Keratinocyte (primary cell): ENCODE measurements at regions not wholly inside any gene's neighbourhood (a gene's known extent, or its start where the extent isn't known, plus 50 kb on each side); places are given as distances from the start of the nearest gene placed in this dataset.

Experiments
- DNase-seq: peaks from one replicate; pipeline ENCODE4 v3.0.0-alpha.2; 2011; ENCODE audit warnings: low read depth, missing footprints, low spot score
- FAIRE-seq: peaks from 2 replicates; lab custom pipeline; 2011; peaks lifted over from hg19 to GRCh38; lab: Jason Lieb, UNC
- H2AFZ ChIP-seq: 2 replicates; pipeline ENCODE4 v1.6.0; 2012; ENCODE audit warnings: low read length, control low read depth, inconsistent platforms; ENCODE audit not compliant: control insufficient read depth
- H3K27ac ChIP-seq: 2 replicates; pipeline ENCODE4 v1.5.1; 2011; ENCODE audit warnings: low read length; ENCODE audit not compliant: control insufficient read depth, insufficient read depth
- H3K27me3 ChIP-seq: 3 replicates; pipeline ENCODE4 v1.6.0; 2011; ENCODE audit warnings: low read length; ENCODE audit not compliant: control insufficient read depth, insufficient read depth; ENCODE audit errors: extremely low read depth
- H3K36me3 ChIP-seq, 2 experiments: 2 replicates in 1 of 2; 3 replicates in 1 of 2; pipeline ENCODE4 v1.5.1; 2011; ENCODE audit warnings: low read length in 2 of 2, mild to moderate bottlenecking in 1 of 2; ENCODE audit not compliant: control insufficient read depth in 2 of 2, insufficient read depth in 2 of 2; ENCODE audit errors: extremely low read depth in 1 of 2
- H3K4me1 ChIP-seq: 3 replicates; pipeline ENCODE4 v1.5.1; 2011; ENCODE audit warnings: low read length; ENCODE audit not compliant: control insufficient read depth, insufficient read depth; ENCODE audit errors: extremely low read depth
- H3K4me2 ChIP-seq: 3 replicates; pipeline ENCODE4 v1.6.0; 2011; ENCODE audit warnings: low read depth, low read length; ENCODE audit not compliant: control insufficient read depth, insufficient read depth; ENCODE audit errors: extremely low read depth
- H3K4me3 ChIP-seq, 3 experiments: fragments of 200-600 bp in 1 of 3; sonication (generic) in 1 of 3; 2 replicates in 2 of 3; 3 replicates in 1 of 3; pipeline ENCODE4 v1.5.1; 2011 to 2016; ENCODE audit warnings: low read length in 3 of 3, mild to moderate bottlenecking in 3 of 3, control low read depth in 2 of 3, inconsistent platforms in 1 of 3, low read depth in 1 of 3, mixed read lengths in 1 of 3, mixed run types in 1 of 3, moderate library complexity in 1 of 3; ENCODE audit not compliant: control insufficient read depth in 2 of 3, insufficient read depth in 2 of 3; ENCODE audit errors: extremely low read depth in 1 of 3
- H3K79me2 ChIP-seq: 2 replicates; pipeline ENCODE4 v1.6.0; 2012; ENCODE audit warnings: low read length; ENCODE audit not compliant: control insufficient read depth, insufficient read depth
- H3K9ac ChIP-seq: 3 replicates; pipeline ENCODE4 v1.6.0; 2011; ENCODE audit warnings: low read length; ENCODE audit not compliant: control insufficient read depth, insufficient read depth; ENCODE audit errors: extremely low read depth
- H3K9me1 ChIP-seq: 3 replicates; pipeline ENCODE4 v1.6.0; 2011; ENCODE audit warnings: low read length; ENCODE audit not compliant: control insufficient read depth, insufficient read depth; ENCODE audit errors: extremely low read depth
- H3K9me3 ChIP-seq: 2 replicates; pipeline ENCODE4 v1.5.1; 2012; ENCODE audit warnings: low read depth, low read length; ENCODE audit not compliant: control insufficient read depth
- H4K20me1 ChIP-seq: 3 replicates; pipeline ENCODE4 v1.6.0; 2011; ENCODE audit warnings: low read length; ENCODE audit not compliant: control insufficient read depth, insufficient read depth; ENCODE audit errors: extremely low read depth
- CTCF ChIP-seq, 3 experiments: IDR thresholded peaks in 1 of 3; conservative IDR thresholded peaks in 1 of 3; optimal IDR thresholded peaks in 1 of 3; 2 replicates in 2 of 3; 3 replicates in 1 of 3; pipeline versions ENCODE3 to v1.5.1; 2011; ENCODE audit warnings: low read length in 3 of 3, mild to moderate bottlenecking in 3 of 3, moderate library complexity in 2 of 3, control low read depth in 1 of 3, inconsistent platforms in 1 of 3; ENCODE audit not compliant: insufficient read depth in 2 of 3; ENCODE audit errors: extremely low read depth in 1 of 3
- EZH2 ChIP-seq: IDR thresholded peaks from one replicate; pipeline ENCODE4 v1.6.1; 2012; ENCODE audit warnings: inconsistent platforms, mild to moderate bottlenecking, low read length, moderate library complexity
- dilution Hi-C: fragments of 300-500 bp; cut with MboI; formaldehyde crosslinking; loops from one replicate; pipeline ENCODE4 v1.7.0; 2020; ENCODE audit warnings: low sequenced_read_pairs; ENCODE audit not compliant: extremely low pct_ligation_motif_present

DNA sequence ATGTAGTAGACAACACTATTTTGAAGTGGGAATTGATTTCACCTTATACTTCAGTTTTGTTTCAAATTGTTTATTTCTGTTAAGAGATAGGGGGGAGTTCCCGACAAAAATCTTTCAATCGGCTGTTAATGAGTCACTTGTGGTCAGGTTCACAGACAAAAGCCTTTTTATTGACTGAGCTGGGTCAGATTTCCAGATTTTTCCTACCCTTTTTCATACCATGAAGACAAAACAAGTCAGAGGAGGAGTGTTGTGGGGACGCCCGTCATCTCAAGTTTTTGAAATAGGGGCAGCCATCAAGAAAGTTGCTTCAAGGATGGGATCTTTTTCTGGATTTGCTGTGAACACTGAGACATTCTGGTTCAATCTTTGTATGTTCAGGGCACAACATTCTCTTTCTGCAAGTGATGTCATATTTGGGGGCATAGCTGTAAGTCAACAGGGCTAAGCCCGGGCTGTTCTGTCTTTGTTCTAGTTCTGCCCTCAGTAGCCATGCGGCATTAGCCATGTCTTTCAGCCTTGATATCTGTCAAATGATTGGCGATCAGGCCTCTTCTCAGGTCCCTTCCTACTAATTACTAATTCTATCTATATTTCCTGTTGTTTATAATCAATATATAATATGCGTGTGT, 496.0 kb upstream of the MARCKS start:
- no peak for TF ChIP-seq EZH2
- DNase-seq (no peak), FAIRE-seq (peak; percentile 52)
- no peaks in the 10 kb centered on the region for H3K27me3 ChIP-seq
- H3K9me3 ChIP-seq = no peaks in the 10 kb centered on the region
- no peaks in the 10 kb centered on the region for H3K79me2 ChIP-seq
- peak overlapping the region; percentile 64 for H3K9ac ChIP-seq
- H4K20me1 ChIP-seq = no peaks in the 10 kb centered on the region
- no peaks in the 10 kb centered on the region for H3K36me3 ChIP-seq
- no peaks in the 10 kb centered on the region for H3K9me1 ChIP-seq
- H3K27ac ChIP-seq = peak overlapping the region; percentile 94
- peaks cover 72% of the 10 kb centered on the region for H3K4me1 ChIP-seq
- dilution Hi-C loops = no loop called here
- peak overlapping the region; percentile 12 to 51 (median 21) for H3K4me3 ChIP-seq
- H3K4me2 ChIP-seq = peak overlapping the region; percentile 78
- H2AFZ ChIP-seq = peak overlapping the region; percentile 81

DNA sequence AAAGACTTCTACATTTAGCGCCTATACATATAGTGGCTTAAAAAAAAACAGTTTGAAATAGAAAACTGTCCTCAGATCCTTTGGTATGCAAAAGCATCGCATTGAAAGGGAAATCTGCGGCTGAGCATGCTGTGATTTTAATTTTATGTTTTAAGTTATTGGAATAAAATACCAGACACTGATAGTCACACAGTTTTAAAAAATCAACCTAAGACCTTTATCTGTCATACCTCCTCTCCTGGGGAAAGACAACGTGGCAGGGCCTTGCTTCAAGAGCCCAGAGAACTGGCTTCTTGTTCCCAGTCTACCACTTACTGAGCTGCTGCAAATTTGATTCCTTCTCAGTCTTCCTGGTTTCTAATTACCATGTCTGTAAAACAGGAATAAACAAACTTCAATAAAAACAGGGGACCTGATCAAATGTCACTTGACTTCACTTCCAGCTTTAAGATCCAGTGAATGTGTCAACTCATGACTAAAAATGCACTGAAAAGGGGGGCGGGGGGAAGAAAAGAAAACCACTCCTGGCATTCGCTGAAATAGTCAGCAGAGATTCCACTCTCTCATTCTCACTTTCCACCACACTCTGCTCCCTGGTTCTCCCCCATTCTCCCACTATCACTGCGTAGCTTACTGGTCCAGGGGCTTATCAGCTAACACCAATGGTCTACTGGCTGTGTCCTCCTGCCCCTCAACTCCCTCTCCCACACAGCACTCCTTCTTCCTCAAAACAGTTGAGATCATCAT, 494.7 kb upstream of the MARCKS start:
- Histone ChIP-seq H4K20me1 (no peaks in the 10 kb centered on the region), H3K4me2 (no peak overlapping the region), H3K79me2 (no peaks in the 10 kb centered on the region), H3K9ac (no peak overlapping the region), H2AFZ (peak overlapping the region; percentile 15), H3K4me3 (no peak overlapping the region), H3K9me3 (no peaks in the 10 kb centered on the region), H3K36me3 (no peaks in the 10 kb centered on the region), H3K4me1 (peaks cover 72% of the 10 kb centered on the region), H3K9me1 (no peaks in the 10 kb centered on the region), H3K27ac (peak overlapping the region; percentile 37), H3K27me3 (no peaks in the 10 kb centered on the region)
- TF ChIP-seq EZH2 (no peak), CTCF (optimal IDR thresholded peaks at IDR 0.05 in 1 of 3, IDR thresholded peaks at IDR 0.05 in 1 of 3, conservative IDR thresholded peaks at IDR 0.05 in 1 of 3; ENCODE audit: extremely low read depth in 1 of 3, insufficient read depth in 2 of 3, low read length in 3 of 3) (no peak)
- FAIRE-seq (peak; percentile 17), DNase-seq (no peak)
- dilution Hi-C loops = no loop called here
